ENCODE measurements at regions not wholly inside any gene's neighbourhood (a gene's known extent, or its start where the extent isn't known, plus 50 kb on each side); places are given as distances from the start of the nearest gene placed in this dataset.

DNA sequence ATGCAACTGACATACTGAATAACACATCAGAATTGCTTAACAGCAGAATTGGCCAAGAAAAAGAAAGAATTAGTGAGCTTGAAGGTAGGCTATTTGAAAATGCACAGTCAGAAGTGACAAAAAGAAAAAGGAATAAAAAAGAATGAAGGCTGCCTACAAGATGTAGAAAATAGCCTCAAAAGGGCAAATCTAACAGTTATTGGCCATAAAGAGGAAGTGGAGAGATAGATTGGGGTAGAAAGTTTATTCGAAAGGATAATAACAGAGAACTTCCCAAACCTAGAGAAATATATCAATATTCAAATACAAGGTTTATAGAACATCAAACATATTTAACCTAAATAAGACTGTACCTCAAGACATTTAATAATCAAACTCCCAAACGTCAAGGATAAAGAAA, 67.5 kb downstream of the ATP6V1G3 start:
- Histone ChIP-seq H3K27ac (no peak overlapping the region), H3K4me3 (ENCODE audit: low read depth, low read length) (no peak overlapping the region), H3K27me3 (ENCODE audit: insufficient read depth, low read depth, severe bottlenecking) (no peaks in the 10 kb centered on the region), H3K36me3 (no peaks in the 10 kb centered on the region), H3K9me3 (ENCODE audit: severe bottlenecking) (no peaks in the 10 kb centered on the region)
- DNase-seq = no peak
- TF ChIP-seq, protein P1, sequence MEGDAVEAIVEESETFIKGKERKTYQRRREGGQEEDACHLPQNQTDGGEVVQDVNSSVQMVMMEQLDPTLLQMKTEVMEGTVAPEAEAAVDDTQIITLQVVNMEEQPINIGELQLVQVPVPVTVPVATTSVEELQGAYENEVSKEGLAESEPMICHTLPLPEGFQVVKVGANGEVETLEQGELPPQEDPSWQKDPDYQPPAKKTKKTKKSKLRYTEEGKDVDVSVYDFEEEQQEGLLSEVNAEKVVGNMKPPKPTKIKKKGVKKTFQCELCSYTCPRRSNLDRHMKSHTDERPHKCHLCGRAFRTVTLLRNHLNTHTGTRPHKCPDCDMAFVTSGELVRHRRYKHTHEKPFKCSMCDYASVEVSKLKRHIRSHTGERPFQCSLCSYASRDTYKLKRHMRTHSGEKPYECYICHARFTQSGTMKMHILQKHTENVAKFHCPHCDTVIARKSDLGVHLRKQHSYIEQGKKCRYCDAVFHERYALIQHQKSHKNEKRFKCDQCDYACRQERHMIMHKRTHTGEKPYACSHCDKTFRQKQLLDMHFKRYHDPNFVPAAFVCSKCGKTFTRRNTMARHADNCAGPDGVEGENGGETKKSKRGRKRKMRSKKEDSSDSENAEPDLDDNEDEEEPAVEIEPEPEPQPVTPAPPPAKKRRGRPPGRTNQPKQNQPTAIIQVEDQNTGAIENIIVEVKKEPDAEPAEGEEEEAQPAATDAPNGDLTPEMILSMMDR (IDR thresholded peaks at IDR 0.05; ENCODE audit: low read depth, low read length) = no peak

DNA sequence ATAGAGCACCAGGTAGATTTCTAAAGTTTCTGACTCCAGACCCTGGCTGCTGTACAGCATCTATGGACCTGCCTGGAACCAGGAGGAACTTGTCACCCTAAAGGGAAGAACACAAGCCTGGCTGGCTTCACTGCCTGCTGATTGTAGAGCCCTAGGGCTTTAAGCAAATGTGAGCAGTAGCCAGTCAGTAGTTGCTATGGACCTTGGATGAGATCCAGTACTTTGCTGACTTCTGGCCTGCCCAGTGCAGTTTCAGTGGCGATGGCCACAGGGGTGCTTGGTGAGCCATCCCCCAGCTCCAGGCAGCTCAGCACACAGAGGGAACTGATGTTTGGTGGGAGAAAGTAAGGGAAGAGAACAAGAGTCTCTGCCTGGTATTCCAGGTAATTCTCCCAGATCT, 68.4 kb downstream of the ATP6V1G3 start:
- H3K36me3 ChIP-seq = no peaks in the 10 kb centered on the region
- no peaks in the 10 kb centered on the region for H3K9me3 ChIP-seq (ENCODE audit: severe bottlenecking)
- H3K27me3 ChIP-seq (ENCODE audit: insufficient read depth, low read depth, severe bottlenecking) = no peaks in the 10 kb centered on the region
- TF ChIP-seq, protein P1 (IDR thresholded peaks at IDR 0.05; ENCODE audit: low read depth, low read length) = no peak
- no peak for DNase-seq
- H3K4me3 ChIP-seq (ENCODE audit: low read depth, low read length) = no peak overlapping the region
- no peak overlapping the region for H3K27ac ChIP-seq

DNA sequence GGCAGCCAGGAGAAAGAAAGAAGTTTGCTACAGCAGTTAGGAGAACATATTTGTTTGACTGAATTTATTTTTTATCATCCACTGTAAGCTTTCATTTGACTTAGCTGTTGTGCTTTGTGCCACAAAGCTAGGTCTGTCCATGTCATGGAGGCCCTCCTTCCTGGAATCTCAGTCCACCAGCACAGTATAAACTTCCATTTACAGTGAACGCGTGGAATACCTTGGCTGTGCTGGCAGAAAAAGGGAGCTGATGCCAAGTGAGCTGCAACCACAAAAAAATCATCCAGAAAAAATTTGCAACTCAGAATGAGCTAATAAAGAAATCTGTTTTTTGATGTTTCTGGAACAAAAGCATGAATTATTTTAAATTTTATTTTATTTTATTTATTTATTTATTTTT, 72.6 kb downstream of the ATP6V1G3 start:
- no peak overlapping the region for H3K27ac ChIP-seq
- no peak for DNase-seq

DNA sequence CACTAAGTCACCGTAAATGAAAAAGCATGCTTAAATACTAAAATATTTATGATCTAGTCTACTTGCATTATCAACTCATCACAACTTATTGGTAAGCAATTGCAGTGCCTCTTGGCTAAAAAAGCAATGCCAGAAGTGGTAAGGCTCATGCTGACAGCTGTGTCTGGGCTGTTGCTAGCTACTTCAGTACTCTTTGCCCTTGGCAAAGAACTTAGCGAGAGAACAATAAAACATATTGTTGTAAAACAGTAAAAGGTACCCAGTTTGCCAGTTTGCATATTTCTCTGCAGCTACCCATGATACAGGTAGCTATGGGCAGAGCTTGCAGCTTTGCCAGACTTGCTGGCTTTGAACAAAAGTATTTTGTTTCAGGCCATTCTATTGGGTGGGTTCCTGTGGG, 73.1 kb downstream of the ATP6V1G3 start:
- no peak overlapping the region for H3K4me3 ChIP-seq (ENCODE audit: low read depth, low read length)
- H3K36me3 ChIP-seq = no peaks in the 10 kb centered on the region
- H3K27me3 ChIP-seq (ENCODE audit: insufficient read depth, low read depth, severe bottlenecking) = no peaks in the 10 kb centered on the region
- TF ChIP-seq, protein P1 (IDR thresholded peaks at IDR 0.05; ENCODE audit: low read depth, low read length) = no peak
- no peak overlapping the region for H3K27ac ChIP-seq
- no peak for DNase-seq
- no peaks in the 10 kb centered on the region for H3K9me3 ChIP-seq (ENCODE audit: severe bottlenecking)

More for the DNA sequence above, 72.6 kb downstream of the ATP6V1G3 start:
- Histone ChIP-seq H3K27me3 (ENCODE audit: insufficient read depth, low read depth, severe bottlenecking) (no peaks in the 10 kb centered on the region), H3K36me3 (no peaks in the 10 kb centered on the region), H3K4me3 (ENCODE audit: low read depth, low read length) (no peak overlapping the region), H3K9me3 (ENCODE audit: severe bottlenecking) (no peaks in the 10 kb centered on the region)
- TF ChIP-seq, protein P1 (IDR thresholded peaks at IDR 0.05; ENCODE audit: low read depth, low read length) = no peak

DNA sequence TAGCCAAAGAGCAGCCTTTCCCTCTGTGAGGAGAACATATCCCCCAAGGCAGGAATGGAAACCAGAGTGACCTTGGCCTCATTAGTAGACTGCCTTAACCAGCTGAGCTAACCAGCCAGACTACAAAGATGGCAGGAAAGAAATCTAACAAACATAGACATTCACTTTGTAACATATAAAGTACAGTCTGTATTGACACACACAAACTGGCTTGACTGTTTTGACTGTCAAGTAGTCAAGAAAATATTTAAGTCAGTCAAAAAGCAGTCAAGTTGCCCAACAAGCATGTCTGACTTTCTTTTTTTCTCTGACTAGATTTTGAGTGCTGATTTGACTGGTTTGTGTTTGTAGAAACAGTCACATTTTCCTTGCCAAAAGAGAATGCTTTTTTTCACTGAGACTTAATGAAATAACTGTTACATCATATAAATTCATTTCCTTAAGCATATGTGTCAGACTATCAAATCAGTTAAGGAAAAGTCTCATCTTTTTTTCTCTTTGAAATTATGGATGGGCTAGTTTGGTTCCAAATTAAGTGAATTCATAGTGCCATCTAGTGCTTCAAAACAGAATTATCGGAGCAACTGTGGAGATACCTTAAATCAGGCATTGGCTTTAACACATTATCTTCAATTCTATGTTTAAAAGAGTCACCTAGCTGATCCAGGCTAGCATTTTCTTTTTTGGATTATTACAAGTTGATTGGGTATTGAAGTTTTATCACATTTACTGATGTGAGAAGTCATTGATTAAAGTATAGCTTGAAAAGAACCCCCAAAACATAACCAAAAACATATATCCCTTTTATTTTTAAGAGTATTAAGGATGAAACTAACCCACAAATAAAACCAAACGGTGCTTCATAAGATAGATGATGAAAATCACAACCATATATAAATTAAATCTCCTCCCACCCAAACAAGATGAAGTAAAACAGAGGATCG, 75.0 kb downstream of the ATP6V1G3 start:
- H3K27ac ChIP-seq = no peak overlapping the region
- no peaks in the 10 kb centered on the region for H3K9me3 ChIP-seq (ENCODE audit: severe bottlenecking)
- H3K36me3 ChIP-seq = no peaks in the 10 kb centered on the region
- TF ChIP-seq, protein P1 (IDR thresholded peaks at IDR 0.05; ENCODE audit: low read depth, low read length) = peak; percentile 46
- H3K4me3 ChIP-seq (ENCODE audit: low read depth, low read length) = no peak overlapping the region
- no peaks in the 10 kb centered on the region for H3K27me3 ChIP-seq (ENCODE audit: insufficient read depth, low read depth, severe bottlenecking)
- DNase-seq = no peak
